Upper lobe of left lung (tissue), 6 donors: ENCODE measurements at regions not wholly inside any gene's neighbourhood (a gene's known extent, or its start where the extent isn't known, plus 50 kb on each side); places are given as distances from the start of the nearest gene placed in this dataset.

Experiments
- ATAC-seq, 2 donors: fragments of 200-7000 bp; cut with Tn5 transposase; one replicate each; pipeline ENCODE4 v1.9.1; 2022; ENCODE audit warnings: mild to moderate bottlenecking in 2 of 2, moderate library complexity in 2 of 2; ENCODE audit not compliant: low FRiP score in 2 of 2
- DNase-seq, 2 donors: peaks; one replicate each; pipeline ENCODE4 v3.0.0-alpha.2; 2019 to 2020
- H3K27ac ChIP-seq, 4 donors: fragments of 200-600 bp; sonication (generic); one replicate each; pipeline ENCODE4 v1.5.1; 2016 to 2019
- H3K27me3 ChIP-seq, 4 donors: fragments of 200-600 bp; sonication (generic); one replicate each; pipeline ENCODE4 v1.5.1; 2017 to 2019
- H3K36me3 ChIP-seq, 4 donors: fragments of 200-600 bp; sonication (generic); one replicate each; pipeline ENCODE4 v1.5.1; 2016 to 2019
- H3K4me1 ChIP-seq, 4 donors: fragments of 200-600 bp; sonication (generic); one replicate each; pipeline ENCODE4 v1.5.1; 2018 to 2019
- H3K4me3 ChIP-seq, 4 donors: fragments of 200-600 bp; sonication (generic); one replicate each; pipeline ENCODE4 v1.5.1; 2017 to 2019; ENCODE audit warnings: mild to moderate bottlenecking in 2 of 4, moderate library complexity in 1 of 4
- H3K9me3 ChIP-seq, 4 donors: fragments of 200-600 bp; sonication (generic); one replicate each; pipeline ENCODE4 v1.5.1; 2018 to 2019
- EP300 ChIP-seq, 4 donors: sonication (generic); formaldehyde crosslinking; IDR thresholded peaks; one replicate each; pipeline ENCODE4 v1.5.1; 2017; ENCODE audit warnings: antibody characterized with exemption in 4 of 4, control low read depth in 2 of 4
- POLR2A ChIP-seq, 4 donors: fragments of 450-650 bp; IDR thresholded peaks; one replicate each; pipeline ENCODE4 v1.5.1; 2016 to 2017; ENCODE audit warnings: antibody characterized with exemption in 4 of 4, mild to moderate bottlenecking in 2 of 4
- POLR2AphosphoS5 ChIP-seq, 2 donors: sonication (generic); formaldehyde crosslinking; IDR thresholded peaks; one replicate each; pipeline ENCODE4 v1.5.1; 2017; ENCODE audit warnings: antibody characterized with exemption in 2 of 2
- WGBS, 2 donors: methylation state at CpG; one replicate each; pipeline ENCODE4 v1.1.5; 2017 to 2018; 5-methylcytosine and 5-hydroxymethylcytosine counted together
- TF ChIP-seq, protein P1 (sequence below), 6 experiments: fragments of 450-650 bp in 4 of 6; fragments of 200-600 bp in 2 of 6; sonication (generic) in 2 of 6; IDR thresholded peaks; one replicate each; pipeline ENCODE4 v1.5.1; 2016 to 2019; ENCODE audit warnings: antibody characterized with exemption in 6 of 6
- donor health status: DM: no; HTN: no; CAD: no; lungs with moderate emphysema.
- donor health status: DM: no; HTN: yes; CAD: no; lungs with severe emphysema.

- 78 to 89% methylated on average over 6 of the region's 6 CpGs for WGBS, 2 donors
- DNase-seq: no peak
- Histone ChIP-seq H3K9me3 (no peaks in the 10 kb centered on the region), H3K36me3 (no peaks in the 10 kb centered on the region), H3K4me1 (no peaks in the 10 kb centered on the region), H3K4me3 (no peak overlapping the region), H3K27me3 (no peaks in the 10 kb centered on the region), H3K27ac (no peak overlapping the region)
- ATAC-seq: no peak
- TF ChIP-seq EP300 (IDR thresholded peaks at IDR 0.05) (no peak), POLR2AphosphoS5 (IDR thresholded peaks at IDR 0.05) (no peak), POLR2A (IDR thresholded peaks at IDR 0.05) (no peak)
- TF ChIP-seq, protein P1, sequence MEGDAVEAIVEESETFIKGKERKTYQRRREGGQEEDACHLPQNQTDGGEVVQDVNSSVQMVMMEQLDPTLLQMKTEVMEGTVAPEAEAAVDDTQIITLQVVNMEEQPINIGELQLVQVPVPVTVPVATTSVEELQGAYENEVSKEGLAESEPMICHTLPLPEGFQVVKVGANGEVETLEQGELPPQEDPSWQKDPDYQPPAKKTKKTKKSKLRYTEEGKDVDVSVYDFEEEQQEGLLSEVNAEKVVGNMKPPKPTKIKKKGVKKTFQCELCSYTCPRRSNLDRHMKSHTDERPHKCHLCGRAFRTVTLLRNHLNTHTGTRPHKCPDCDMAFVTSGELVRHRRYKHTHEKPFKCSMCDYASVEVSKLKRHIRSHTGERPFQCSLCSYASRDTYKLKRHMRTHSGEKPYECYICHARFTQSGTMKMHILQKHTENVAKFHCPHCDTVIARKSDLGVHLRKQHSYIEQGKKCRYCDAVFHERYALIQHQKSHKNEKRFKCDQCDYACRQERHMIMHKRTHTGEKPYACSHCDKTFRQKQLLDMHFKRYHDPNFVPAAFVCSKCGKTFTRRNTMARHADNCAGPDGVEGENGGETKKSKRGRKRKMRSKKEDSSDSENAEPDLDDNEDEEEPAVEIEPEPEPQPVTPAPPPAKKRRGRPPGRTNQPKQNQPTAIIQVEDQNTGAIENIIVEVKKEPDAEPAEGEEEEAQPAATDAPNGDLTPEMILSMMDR (IDR thresholded peaks at IDR 0.05): no peak
Measured at GRCh38 chr20:60882836-60883235, 369.2 kb upstream of the CDH4 start.

- WGBS, 2 donors: 68 to 77% methylated on average over 4 of the region's 4 CpGs
- H3K9me3 ChIP-seq: no peaks in the 10 kb centered on the region
- ATAC-seq: no peak
- H3K36me3 ChIP-seq: no peaks in the 10 kb centered on the region
- no peak overlapping the region for H3K4me3 ChIP-seq
- no peak overlapping the region for H3K27ac ChIP-seq
- TF ChIP-seq, protein P1 (IDR thresholded peaks at IDR 0.05): no peak
- TF ChIP-seq EP300 (IDR thresholded peaks at IDR 0.05) (no peak), POLR2A (IDR thresholded peaks at IDR 0.05) (no peak), POLR2AphosphoS5 (IDR thresholded peaks at IDR 0.05) (no peak)
- DNase-seq: no peak
- no peaks in the 10 kb centered on the region for H3K27me3 ChIP-seq
- no peaks in the 10 kb centered on the region for H3K4me1 ChIP-seq
Measured at GRCh38 chr20:60883496-60883895, 368.6 kb upstream of the CDH4 start.

DNA sequence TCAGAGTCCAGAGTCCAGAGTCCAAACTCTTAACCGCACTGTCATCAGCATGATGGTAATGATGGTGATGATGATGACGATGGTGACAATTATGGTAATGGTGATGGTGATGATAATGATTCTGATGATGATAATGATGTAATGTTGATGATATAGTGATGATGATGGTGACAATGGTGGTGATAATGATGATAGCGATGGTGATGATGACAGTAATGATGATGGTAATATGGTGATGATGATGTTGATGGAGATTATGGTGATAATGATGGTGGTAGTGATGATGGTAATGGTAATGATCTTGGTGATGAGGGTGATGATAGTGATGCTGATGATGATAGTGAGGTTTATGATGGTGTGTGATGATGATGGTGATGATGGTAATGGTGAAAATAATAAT is 367.8 kb upstream of the CDH4 start:
- Histone ChIP-seq H3K4me1 (no peaks in the 10 kb centered on the region), H3K27me3 (no peaks in the 10 kb centered on the region), H3K27ac (no peak overlapping the region), H3K9me3 (no peaks in the 10 kb centered on the region), H3K4me3 (no peak overlapping the region), H3K36me3 (no peaks in the 10 kb centered on the region)
- DNase-seq (no peak), ATAC-seq (no peak)
- WGBS, 2 donors: 93 to 95% methylated on average over 3 of the region's 3 CpGs
- TF ChIP-seq, protein P1 (IDR thresholded peaks at IDR 0.05): no peak
- no peak for TF ChIP-seq EP300 (IDR thresholded peaks at IDR 0.05)
- no peak for TF ChIP-seq POLR2A (IDR thresholded peaks at IDR 0.05)
- no peak for TF ChIP-seq POLR2AphosphoS5 (IDR thresholded peaks at IDR 0.05)

- H3K36me3 ChIP-seq: no peaks in the 10 kb centered on the region
- WGBS, 2 donors: 73 to 91% methylated on average over 8 of the region's 8 CpGs
- ATAC-seq (no peak), DNase-seq (no peak)
- TF ChIP-seq POLR2AphosphoS5 (IDR thresholded peaks at IDR 0.05) (no peak), EP300 (IDR thresholded peaks at IDR 0.05) (no peak)
- H3K27ac ChIP-seq: no peak overlapping the region
- no peaks in the 10 kb centered on the region for H3K27me3 ChIP-seq
- H3K9me3 ChIP-seq: no peaks in the 10 kb centered on the region
- H3K4me3 ChIP-seq: no peak overlapping the region
- H3K4me1 ChIP-seq: no peaks in the 10 kb centered on the region
Measured at GRCh38 chr20:60888771-60889170, 363.3 kb upstream of the CDH4 start.

DNA sequence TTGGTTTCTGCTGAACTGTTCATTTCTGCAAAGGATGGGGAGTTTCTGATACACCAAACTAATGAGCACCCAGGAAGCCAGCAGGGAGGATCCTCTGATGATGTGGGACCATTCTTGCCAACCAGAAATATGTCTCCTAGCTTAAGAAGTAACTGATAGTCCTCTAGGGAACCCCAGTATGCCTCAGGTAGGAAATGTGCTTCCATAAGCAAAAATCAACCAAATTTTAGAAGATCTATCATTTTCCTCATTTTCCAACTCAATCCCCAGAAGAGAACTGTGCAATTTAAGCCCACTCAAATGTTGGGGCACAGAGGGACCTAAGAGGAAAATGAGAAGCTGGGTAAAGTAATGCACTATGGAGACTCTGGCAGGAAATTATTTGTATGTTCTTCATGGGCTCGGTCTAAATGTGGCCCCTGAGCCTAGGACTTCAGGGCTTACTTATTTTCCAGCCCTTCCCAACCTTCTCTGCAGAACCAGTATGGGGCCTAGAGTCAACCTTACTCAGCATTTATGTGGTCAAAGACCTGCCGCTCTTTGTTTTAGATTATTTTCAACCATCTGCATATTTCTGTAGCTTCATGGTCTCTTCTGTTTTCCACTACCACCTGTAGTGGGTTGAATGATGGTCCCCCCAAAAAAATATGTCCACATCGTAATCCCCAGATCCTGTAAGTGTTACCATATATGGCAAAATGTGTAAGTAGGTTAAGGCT is 359.8 kb upstream of the CDH4 start:
- H3K9me3 ChIP-seq: no peaks in the 10 kb centered on the region
- ATAC-seq: no peak
- TF ChIP-seq, protein P1 (IDR thresholded peaks at IDR 0.05): no peak
- TF ChIP-seq EP300 (IDR thresholded peaks at IDR 0.05) (no peak), POLR2AphosphoS5 (IDR thresholded peaks at IDR 0.05) (no peak), POLR2A (IDR thresholded peaks at IDR 0.05) (no peak)
- H3K4me3 ChIP-seq: no peak overlapping the region
- H3K27ac ChIP-seq: no peak overlapping the region
- no peaks in the 10 kb centered on the region for H3K4me1 ChIP-seq
- no peak for DNase-seq
- no peaks in the 10 kb centered on the region for H3K36me3 ChIP-seq
- 74 to 75% methylated on average over 3 of the region's 3 CpGs for WGBS, 2 donors
- no peaks in the 10 kb centered on the region for H3K27me3 ChIP-seq
